ENCODE measurements at regions not wholly inside any gene's neighbourhood (a gene's known extent, or its start where the extent isn't known, plus 50 kb on each side); places are given as distances from the start of the nearest gene placed in this dataset.
"Not testable (repeated sequence)": the region's sequence is repeated elsewhere in the genome, so short reads cannot be mapped to it uniquely, and the experiment has no call there.

DNA sequence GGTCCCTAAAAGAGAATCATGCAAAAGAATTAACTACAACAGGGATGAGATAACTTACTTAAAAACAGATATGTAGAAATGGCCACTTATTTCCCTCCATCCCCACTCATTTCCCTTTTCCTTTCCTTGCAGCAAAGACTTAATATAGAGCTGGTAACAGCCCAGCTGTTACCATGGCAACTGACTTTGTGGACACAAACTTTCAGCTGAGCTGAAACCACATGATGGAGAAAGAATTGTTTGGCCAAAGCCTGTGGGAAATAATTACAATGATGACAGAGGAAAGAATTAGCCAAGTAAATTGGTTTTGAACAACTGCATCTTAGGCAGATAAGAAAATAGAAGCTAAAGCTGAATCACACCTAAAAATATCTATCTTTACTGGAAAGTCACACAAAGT is 364.9 kb downstream of the GALC start:
- FAIRE-seq, result no peak

DNA sequence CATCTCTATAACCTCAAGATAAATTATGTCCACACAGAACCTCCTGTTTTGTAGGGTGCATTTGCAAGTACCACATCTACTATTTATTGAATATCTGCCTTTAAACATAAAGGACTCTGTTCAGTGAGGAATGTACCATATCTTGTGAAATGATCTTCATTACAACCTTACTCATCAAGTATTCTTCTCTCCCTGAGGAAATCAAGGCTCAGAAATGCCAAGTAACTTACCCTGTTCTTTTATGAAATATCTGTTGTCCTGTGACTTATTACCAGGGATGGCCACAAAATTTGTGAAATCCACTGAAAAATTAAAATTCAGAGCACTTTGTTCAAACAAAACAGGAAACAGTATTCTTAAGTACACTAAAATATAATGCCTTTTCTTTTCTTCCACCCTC is 366.7 kb downstream of the GALC start:
- FAIRE-seq, result no peak

DNA sequence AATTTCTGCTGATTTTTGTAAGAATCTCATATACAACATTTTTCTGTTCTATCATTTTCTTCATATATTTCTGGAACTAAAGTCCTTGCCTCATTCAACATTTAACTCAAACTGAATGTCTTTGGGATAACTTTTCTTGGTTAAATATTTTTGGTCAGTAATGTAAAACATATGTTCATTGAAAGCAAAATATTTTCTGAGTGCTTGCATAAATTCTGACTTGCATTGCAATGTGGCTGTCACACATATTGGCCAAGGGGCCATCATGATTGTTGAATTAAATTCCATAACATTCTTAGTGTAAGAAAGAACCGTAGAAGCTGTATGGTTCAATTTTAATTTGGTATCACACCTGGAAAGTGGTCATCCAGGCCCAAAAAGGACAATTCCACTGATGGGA is 369.4 kb downstream of the GALC start:
- FAIRE-seq, result no peak

DNA sequence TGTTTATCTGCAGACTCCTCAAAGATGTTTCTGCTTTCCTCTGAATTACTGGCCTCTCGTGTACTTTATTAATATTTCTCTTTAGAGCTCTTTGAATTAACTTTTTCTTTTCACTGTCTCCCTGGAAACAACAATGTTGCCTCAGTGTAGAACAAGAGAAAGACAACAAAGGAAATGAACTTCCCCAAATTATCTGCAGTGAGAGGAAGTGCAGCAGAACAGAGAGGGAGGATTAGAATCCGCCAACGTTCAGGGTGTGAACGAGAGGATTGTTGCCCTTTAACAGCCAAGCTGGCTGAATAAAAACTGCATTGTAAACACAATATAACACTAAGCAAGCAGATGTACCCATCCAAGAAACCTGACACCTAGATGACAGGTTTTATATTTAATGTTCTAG is 375.9 kb downstream of the GALC start:
- FAIRE-seq, result no peak

DNA sequence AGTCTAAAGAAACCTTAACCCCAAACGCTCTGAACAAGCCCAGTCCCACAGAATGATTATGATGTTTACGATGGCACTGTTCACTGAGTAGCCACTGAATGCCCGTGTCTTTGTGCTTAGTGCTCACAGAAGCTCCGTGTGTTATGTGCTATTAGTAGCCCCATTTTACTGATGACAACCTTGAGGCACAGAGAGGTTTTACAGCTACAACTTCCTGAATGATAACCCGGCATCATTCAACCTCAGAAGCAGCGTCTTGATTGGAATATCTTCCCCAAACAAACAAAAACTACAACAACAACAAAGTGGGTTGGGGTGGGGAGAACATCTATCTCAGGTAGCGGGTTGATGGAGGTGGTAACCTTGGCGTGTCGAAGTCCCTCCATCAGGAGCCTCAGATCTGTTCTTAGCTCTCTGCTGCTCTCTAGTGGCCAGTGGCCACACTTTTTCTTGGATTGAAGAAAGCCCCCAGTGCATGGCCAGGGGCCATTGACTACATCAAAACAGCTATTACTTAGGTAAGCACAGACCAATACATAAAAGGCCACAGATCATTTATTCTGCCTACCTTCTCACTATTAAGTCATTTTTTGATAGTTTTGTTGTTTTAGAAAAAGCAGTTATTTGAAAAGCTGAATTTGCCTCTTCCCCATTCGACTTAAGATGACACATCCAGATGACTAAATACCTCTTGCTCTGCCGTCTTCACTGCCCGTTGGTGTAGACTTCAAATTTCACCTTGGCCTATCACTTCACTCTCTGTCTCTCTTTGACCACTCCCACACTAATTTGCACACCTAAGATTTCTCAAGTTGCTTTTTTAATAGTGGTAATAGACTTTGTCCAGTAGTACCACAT is 376.9 kb downstream of the GALC start:
- FAIRE-seq, result no peak

DNA sequence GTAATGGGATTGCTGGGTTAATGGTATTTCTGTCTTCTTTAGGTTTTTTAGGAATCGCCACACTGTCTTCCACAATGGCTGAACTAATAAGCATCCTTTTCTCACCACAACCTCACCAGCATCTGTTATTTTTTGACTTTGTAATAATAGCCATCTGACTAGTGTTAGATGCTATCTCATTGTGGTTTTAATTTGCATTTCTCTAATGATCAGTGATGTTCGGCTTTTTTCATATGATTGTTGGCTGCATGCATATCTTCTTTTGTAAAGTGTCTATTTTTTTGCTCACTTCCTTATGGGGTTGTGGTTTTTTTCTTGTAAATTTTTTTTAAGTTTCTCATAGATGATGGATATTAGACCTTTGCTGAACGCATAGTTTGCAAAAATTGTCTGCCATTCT is 377.9 kb downstream of the GALC start:
- no peak for FAIRE-seq

DNA sequence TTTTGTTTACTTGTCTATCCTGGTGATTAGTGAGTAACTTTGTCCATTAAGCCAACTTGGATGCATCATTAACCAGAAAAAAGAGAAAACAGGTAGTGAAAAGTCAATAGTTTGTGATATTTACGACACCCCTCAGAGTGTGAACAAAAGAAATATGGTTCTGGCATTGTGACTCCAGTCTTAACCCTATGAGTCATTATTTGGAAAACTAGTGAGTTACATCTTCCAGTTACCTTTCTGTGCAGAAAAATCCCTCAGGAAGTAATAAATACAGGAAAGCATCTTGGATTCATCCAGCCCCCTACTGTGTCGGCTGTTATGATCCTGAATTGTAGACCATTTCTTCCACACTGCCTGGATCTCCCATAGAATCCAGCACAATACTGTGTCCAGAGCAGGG is 379.1 kb downstream of the GALC start:
- FAIRE-seq, result no peak

DNA sequence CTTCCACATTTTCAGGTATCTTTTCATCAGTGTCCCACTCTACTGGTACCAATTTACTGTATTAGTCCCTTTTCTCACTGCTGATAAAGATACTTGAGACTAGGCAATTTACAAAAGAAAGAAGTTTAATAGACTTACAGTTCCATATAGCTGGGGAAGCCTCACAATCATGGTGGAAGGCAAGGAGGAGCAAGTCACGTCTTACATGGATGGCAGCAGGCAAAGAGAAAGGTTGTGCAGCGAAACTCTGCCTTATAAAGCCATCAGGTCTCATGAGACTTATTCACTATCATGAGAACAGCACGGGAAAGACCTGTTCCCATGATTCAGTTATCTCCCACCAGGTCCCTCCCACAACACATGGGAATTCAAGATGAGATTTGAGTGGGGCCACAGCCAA is 385.9 kb downstream of the GALC start:
- FAIRE-seq, result not testable (repeated sequence)

DNA sequence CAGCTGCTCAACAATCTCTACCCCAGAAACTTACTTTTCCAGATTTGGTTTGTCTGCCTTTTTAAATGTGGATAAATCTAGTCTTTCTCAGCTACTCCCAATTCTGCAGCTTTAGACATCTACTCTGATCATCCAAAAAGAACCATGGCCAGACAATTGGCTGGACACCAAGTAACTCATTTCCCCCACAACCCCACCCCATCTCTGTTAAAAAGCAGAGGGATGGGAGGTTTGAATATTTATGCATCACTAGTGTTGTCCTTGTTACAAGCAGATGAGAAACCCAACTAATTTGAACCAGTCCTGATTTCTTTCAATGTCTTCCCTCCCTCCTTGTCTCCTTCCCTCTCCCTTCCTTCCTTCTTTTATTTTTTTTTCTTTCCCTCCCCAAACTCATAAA is 391.9 kb downstream of the GALC start:
- no peak for FAIRE-seq

DNA sequence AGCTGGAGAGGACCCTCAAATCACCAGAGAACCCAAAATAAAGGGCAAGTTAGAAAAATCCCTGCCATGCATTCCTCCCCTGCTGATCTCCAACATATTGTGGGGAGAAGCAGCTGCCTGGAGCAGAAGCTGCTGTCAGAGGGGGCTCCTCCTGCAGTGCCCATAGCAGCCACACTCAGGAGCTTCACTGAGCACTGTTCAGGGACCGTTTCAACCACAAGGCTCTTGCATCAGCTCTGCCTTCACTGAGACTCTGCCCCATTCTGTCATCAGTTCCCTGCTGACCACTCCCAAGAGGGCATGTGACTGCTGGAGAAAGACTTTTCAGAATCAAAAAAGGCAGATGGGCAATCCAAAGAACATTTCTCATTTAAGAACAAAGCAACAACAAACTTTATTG is 392.7 kb downstream of the GALC start:
- FAIRE-seq, result no peak

DNA sequence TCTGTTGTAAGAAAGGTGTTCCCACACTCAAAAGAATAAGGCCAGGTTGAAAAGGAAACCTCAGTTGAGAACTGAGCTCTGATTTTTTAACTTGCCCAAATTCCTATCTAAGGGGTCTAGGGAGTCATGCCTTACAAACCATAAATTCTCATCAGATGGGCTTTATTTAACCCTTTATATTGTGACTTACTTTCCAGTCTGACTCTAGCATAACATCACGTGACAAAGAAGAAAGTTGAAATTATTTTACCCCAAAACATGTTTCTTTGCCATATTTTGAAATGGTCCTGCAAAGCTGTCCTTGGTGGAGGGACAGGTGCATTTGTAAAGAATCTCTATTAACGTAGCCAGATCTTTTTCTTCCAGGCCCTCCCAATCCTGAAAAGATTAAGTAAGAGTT is 411.7 kb downstream of the GALC start:
- FAIRE-seq, result no peak

DNA sequence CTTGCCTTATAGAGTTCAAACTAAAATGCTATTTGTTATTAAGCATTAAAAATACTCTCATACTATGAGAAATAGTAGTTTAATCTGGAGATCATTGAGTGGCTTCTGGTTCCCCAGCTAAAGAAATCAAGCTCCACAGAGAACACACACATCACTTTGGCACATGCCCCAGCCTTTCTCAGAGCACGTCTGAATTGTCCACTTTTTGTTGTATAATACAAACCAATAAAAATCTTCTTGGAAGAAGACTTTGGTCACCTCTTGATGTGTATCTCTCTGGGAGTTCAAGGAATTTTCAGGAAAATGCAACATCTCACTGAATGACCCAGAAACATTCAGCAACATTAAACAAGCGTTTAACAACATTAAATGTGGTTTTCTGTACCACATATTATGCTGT is 413.9 kb downstream of the GALC start:
- FAIRE-seq, result no peak

DNA sequence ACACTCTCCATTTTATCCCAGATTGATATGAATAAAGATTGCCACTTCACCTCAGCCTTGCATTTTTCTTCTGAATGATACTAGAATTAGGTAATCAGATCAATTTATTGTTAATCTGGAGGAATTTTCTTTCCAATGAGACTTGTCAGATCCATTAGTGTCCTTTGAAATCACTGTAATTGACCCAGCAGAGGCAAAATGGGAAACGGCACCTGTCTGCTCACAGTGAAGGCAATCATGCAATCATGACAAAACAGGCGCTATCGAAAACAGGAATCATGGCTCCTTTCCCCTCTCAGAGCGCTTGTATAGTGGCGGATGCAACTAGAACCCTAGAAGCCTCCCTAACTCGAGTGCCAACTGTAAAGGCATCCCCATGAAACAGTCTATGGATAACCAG is 417.6 kb downstream of the GALC start:
- FAIRE-seq, result no peak

DNA sequence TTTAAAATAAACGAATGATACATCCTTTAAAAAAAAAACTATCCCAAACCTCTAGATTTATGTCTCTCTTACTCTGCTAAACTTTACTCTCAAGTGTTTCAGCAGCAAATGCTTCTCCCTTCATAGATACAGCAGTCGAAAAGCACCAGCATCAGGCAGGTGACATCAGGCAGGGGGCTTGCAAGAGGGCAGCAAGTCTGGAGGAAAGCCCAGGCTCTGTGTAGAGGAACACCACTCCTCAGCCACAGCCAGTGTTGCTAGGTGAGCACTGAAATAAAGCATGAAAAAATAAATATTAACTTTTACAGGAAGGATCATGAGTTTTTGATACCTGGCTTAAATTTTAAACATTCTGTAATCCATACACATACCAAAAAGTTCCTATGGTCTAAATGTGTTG is 419.4 kb downstream of the GALC start:
- no peak for FAIRE-seq

DNA sequence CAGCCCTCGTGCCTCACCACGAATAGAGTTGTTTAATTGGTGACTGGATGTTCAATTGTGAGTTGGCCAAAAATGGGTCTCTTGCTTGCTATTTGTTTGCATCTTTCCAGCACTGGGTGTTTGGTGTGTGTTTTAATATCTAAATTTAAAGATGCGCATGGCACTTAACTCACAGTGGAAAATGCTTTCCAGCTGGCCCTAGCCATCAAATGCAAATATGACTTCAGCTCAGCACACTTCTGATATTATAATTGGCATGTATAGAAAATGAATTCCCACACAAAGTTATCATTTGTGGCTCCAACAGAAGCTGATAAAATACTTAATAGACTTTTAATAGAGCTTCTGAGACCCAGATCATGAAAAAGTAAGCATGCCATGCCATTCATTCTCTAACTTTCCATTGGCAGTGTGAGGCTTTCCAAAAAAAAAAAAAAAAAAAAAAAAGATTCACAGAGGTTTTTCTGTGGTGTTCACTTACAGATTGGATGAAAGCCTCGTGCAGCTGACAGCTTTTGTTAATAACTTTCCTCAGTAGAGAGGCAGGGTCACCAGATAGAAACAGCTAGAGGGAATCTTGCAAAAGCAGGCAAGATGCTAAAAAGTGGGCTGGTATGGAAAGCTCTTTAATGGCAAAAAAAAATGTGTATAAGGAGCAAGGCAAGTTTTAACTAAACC is 425.2 kb downstream of the GALC start:
- no peak for FAIRE-seq

DNA sequence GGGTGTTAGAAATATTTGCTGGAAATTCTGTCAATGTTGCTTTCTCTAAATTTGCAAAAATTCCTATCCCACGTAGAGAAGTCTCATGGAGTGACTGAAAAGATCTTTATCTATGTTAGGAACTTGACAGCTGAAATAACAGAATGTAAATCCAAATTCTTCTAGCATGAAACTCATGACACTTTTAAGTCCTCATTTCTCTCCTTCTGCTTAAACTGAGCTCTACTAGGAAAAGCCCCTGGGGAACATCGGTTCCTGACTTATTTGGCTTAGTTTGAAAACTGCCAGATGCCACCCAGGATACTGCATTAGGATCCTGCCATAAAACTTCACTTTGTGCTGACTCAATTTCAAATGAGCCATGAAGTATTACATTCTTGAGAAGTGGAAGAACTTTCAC is 426.0 kb downstream of the GALC start:
- no peak for FAIRE-seq

DNA sequence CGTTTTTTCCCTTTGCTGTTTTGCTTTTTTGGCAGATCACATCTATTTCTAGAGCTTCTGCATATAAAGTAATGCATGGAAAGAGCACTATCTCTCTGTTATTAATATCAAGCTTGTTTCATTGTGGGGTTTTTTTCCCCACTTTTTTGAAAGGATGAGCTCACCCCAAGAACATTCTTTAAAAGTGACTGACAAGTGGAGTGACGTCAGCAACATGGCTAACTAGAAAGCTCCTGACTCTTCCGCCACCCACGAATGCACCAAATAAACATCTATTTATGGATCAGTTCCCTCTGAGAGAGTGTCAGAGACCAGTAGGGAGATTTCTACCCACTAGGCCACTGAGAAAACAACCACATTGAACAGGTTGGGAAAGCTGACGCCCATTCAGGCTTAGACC is 445.4 kb downstream of the GALC start:
- no peak for FAIRE-seq

DNA sequence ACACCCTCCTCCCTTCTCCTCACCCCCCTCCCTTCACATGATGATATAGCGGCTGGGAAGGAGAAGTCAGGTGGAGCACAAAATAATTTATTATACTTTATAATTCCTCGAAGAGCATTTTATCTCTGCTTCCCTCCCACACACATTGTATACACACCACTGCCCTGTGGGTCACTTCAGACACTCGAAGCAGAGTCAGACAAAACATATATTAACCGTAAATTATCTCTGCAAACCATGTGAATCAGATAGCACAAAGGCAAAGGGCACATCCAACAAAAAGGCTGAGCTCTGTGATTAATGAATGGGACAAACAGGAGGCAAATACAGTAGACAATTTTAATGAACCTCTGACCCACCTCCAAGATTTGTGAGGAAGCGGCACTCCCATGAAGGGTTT is 450.7 kb downstream of the GALC start:
- FAIRE-seq, result no peak

DNA sequence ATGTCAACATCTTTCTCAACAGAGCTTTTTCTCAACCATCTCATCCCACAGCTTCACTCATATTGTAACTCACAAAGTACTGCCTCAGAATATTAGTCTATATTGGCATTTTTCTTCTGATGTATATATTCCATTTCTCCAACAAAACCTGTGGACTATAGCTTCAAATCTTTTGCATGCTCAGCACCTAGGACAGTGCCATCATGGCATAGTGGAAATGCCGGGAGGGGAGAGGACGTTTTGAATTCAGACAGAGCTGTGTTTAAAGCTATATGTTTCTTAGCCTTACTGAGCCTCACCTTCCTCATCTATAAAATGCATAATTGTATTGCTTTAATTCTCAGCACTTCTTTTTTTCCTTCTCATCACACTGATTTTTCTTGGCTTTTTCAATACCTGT is 452.6 kb downstream of the GALC start:
- no peak for FAIRE-seq

DNA sequence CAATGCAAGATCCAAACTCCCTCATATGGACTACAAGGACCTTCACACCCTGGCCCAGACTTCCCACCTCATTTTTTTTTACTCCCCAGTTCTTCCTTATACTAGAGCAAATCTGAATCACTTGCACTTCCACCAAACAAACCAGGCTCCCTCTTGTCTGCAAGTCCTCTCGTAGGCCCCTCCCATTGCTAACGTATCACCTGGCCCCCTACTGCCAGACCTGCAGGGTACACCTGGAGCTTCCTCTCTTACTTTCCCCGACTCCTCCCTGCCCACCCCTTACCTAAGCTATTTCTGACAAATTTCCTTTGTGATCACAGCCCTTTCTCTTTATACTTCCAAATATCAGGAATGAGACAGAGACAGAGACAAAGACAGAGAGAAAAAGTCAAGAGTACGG is 463.9 kb downstream of the GALC start:
- no peak for FAIRE-seq

DNA sequence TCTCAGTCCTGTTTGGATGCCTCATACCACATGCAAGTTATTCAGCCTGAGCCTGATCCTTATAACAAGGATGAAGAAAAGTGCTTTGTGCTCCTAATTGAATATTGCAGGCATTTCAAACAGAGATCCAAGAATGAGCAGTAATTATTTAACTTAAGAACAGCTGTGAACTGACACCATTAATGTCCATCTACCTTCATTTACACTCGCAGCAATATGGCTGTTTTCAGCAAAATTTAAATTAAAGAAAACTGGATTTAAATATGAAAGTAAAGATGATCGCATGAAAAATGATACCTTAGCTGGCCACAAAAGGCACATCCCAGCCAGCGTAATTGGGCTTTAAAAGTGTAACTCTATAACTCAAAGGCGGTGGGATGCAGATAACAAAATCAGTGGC is 466.3 kb downstream of the GALC start:
- FAIRE-seq, result no peak

DNA sequence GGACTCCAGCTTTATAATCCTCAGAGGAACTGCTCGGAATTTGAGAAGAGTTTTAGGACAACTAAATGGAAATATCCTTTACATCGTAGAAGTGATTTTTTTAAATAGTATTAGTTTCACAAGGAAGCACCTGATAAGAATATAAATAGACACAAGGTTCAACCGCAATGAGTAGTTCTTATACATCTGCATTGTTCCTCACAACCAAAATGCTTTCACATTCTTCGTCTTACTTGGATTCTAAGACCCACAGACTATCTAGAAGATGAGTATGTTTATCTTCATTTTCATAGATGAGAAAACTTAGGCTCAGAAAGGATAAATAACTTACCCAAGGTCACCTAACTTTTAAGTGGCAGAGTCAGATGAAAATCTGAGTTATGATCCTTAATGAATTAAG is 469.0 kb downstream of the GALC start:
- FAIRE-seq, result no peak

DNA sequence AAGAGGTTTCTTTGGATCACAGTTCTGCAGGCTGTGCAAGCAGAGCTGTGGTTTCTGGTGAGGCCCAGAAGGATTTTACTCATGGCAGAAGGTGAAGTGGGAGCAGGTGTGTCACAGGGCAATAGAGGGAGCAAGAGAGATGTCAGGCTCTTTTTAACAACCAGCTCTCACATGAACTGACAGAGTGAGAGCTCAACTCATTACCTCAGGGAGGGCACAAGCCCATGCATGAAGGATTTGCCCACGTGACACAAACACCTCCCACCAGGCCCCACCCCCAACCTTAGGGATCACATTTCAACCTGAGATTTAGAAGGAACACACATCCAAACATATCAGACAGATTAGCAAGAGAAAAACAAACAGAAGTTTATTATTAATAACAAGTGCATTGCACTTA is 470.4 kb downstream of the GALC start:
- FAIRE-seq, result no peak

DNA sequence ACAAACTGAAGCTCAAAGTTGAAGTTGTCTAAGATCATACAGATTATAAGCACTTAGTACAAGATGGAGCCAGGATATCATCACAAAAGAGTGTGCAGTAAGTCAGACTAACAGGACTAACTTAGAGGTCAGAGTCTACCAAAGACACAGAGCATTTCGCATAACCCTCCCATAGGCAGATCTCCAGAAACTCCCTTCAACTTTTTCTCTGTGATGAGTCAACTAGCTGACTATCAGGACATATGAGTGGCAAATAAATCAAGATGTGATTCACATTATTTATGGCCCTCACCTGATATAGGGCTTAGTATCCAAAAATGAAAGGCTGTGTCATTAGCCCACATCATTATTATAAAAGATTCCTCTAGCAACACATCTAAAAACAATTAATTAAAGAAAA is 484.6 kb downstream of the GALC start:
- FAIRE-seq, result no peak

DNA sequence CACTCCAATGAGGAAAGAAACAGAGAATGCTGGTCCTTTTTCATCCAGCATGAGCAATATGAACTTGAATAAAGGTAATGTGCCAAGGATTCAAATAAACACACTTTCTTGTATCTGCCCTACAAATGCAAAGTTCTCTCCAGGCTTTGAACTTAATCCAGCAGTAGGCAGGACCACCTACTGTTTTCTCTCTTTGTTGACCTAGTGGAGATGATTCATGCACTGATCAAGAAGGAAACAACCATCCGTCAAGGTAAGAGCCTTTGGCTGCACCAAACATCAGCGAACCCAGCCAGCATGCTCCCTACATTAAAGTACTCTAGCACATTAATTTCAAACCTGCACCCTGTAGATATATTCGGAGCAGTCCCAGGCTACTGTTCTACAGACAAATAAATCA is 489.3 kb downstream of the GALC start:
- no peak for FAIRE-seq
